B cell (primary cell): ENCODE measurements at regions not wholly inside any gene's neighbourhood (a gene's known extent, or its start where the extent isn't known, plus 50 kb on each side); places are given as distances from the start of the nearest gene placed in this dataset.

ENCODE experiments used
- ATAC-seq: fragments of 200-7000 bp; cut with Tn5 transposase; one replicate; pipeline ENCODE4 v1.10.0; 2021; ENCODE audit warnings: low read depth, mild to moderate bottlenecking, moderate number of reproducible peaks, moderate library complexity
- CTCF ChIA-PET: fragments of 350-600 bp; sonication (Branson Sonifier 250); formaldehyde crosslinking; loops from one replicate; lab custom pipeline; 2021; ENCODE audit warnings: antibody characterized with exemption, inconsistent platforms; lab: Charles Lee
- POLR2A ChIA-PET: fragments of 350-600 bp; sonication (Branson Sonifier 250); formaldehyde crosslinking; loops from one replicate; lab custom pipeline; 2021; ENCODE audit warnings: antibody characterized with exemption; lab: Charles Lee
- DNase-seq: peaks from one replicate; pipeline ENCODE4 v3.0.0; 2013
- H2AFZ ChIP-seq: 2 replicates; pipeline ENCODE4 v1.6.1; 2012; ENCODE audit warnings: mild to moderate bottlenecking, low read depth, low read length; ENCODE audit not compliant: insufficient read depth, poor library complexity, severe bottlenecking
- H3K27ac ChIP-seq, 2 donors: 1 replicate in 1 of 2; 2 replicates in 1 of 2; pipeline ENCODE4 v1.5.1; 2012 to 2013; ENCODE audit warnings: low read length in 2 of 2, mild to moderate bottlenecking in 2 of 2, moderate library complexity in 1 of 2
- H3K27me3 ChIP-seq, 4 experiments: fragments of 200-600 bp in 1 of 4; sonication (generic) in 1 of 4; replicated peaks in 1 of 4; 1 replicate in 2 of 4; 2 replicates in 2 of 4; pipeline versions ENCODE4 v1.6.1 to v1.7.0; 2013 to 2016; ENCODE audit warnings: low read length in 3 of 4, mild to moderate bottlenecking in 2 of 4, mixed read lengths in 1 of 4, moderate library complexity in 1 of 4; ENCODE audit not compliant: insufficient read depth in 4 of 4, control insufficient read depth in 3 of 4; ENCODE audit errors: control extremely low read depth in 1 of 4
- H3K36me3 ChIP-seq, 2 experiments: replicated peaks in 1 of 2; 1 replicate in 1 of 2; 2 replicates in 1 of 2; pipeline versions ENCODE4 v1.6.1 to v1.7.1; 2013; ENCODE audit warnings: low read length in 1 of 2; ENCODE audit not compliant: insufficient read depth in 2 of 2, control insufficient read depth in 1 of 2; ENCODE audit errors: control extremely low read depth in 1 of 2, extremely low read depth in 1 of 2
- H3K4me1 ChIP-seq, 2 donors: fragments of 200-600 bp in 1 of 2; sonication (generic) in 1 of 2; 1 replicate in 1 of 2; 2 replicates in 1 of 2; pipeline versions ENCODE4 v1.5.1 to v1.6.1; 2013 to 2017; ENCODE audit warnings: low read length in 2 of 2; ENCODE audit not compliant: control insufficient read depth in 2 of 2, insufficient read depth in 2 of 2
- H3K4me2 ChIP-seq: replicated peaks from 2 replicates; pipeline ENCODE3; 2012; ENCODE audit warnings: mild to moderate bottlenecking, low read depth, low read length; ENCODE audit not compliant: poor library complexity, severe bottlenecking
- H3K4me3 ChIP-seq, 5 experiments: fragments of 200-600 bp in 1 of 5; sonication (generic) in 1 of 5; 1 replicate in 3 of 5; 2 replicates in 2 of 5; pipeline versions ENCODE4 v1.5.1 to v1.7.0; 2011 to 2016; ENCODE audit warnings: low read length in 4 of 5, mild to moderate bottlenecking in 4 of 5, low read depth in 2 of 5, control low read depth in 1 of 5, moderate library complexity in 1 of 5; ENCODE audit not compliant: insufficient read depth in 1 of 5; ENCODE audit errors: control extremely low read depth in 1 of 5, extremely low read depth in 1 of 5
- H3K79me2 ChIP-seq: fragments of 200-600 bp; sonication (generic); one replicate; pipeline ENCODE4 v1.6.0; 2016; ENCODE audit warnings: low read length; ENCODE audit not compliant: control insufficient read depth, insufficient read depth
- H3K9ac ChIP-seq: fragments of 200-600 bp; sonication (generic); 2 replicates; pipeline ENCODE4 v1.6.1; 2017; ENCODE audit warnings: mild to moderate bottlenecking, low read length, moderate library complexity
- H3K9me3 ChIP-seq, 3 donors: one replicate each; pipeline versions ENCODE4 v1.6.1 to v1.7.1; 2013; ENCODE audit warnings: low read length in 2 of 3; ENCODE audit not compliant: control insufficient read depth in 2 of 3, insufficient read depth in 1 of 3; ENCODE audit errors: control extremely low read depth in 1 of 3
- H4K20me1 ChIP-seq: 2 replicates; pipeline ENCODE4 v1.6.0; 2012; ENCODE audit warnings: mild to moderate bottlenecking, low read length; ENCODE audit not compliant: insufficient read depth, control insufficient read depth, poor library complexity, severe bottlenecking
- H3K27ac Mint-ChIP-seq: one replicate; pipeline ENCODE4 v1.8.0; 2021; ENCODE audit warnings: mixed read lengths
- H3K27me3 Mint-ChIP-seq: one replicate; pipeline ENCODE4 v1.8.0; 2021; ENCODE audit warnings: mixed read lengths
- H3K4me1 Mint-ChIP-seq: one replicate; pipeline ENCODE4 v1.8.0; 2021; ENCODE audit warnings: mixed read lengths
- H3K4me3 Mint-ChIP-seq: one replicate; pipeline ENCODE4 v1.8.0; 2021; ENCODE audit warnings: mixed read lengths
- H3K9me3 Mint-ChIP-seq: one replicate; pipeline ENCODE4 v1.8.0; 2022; ENCODE audit warnings: mixed read lengths; ENCODE audit not compliant: insufficient read depth
- EZH2 ChIP-seq: IDR thresholded peaks from 2 replicates; pipeline ENCODE4 v1.6.1; 2012; ENCODE audit warnings: borderline replicate concordance, low read depth, mild to moderate bottlenecking, moderate library complexity, low read length; ENCODE audit not compliant: insufficient read depth, poor library complexity, severe bottlenecking
- WGBS: methylation state at CpG from one replicate; pipeline ENCODE4 v1.1.5; 2013; ENCODE audit warnings: missing lambda C conversion rate; ENCODE audit not compliant: insufficient coverage; 5-methylcytosine and 5-hydroxymethylcytosine counted together
- intact Hi-C: fragments of 100-400 bp; cut with micrococcal nuclease; formaldehyde crosslinking; loops from one replicate; pipeline ENCODE4 v1.10.0; 2022
- TF ChIP-seq, protein P1 (sequence below): fragments of 200-600 bp; IDR thresholded peaks from one replicate; pipeline ENCODE4 v1.8.0; 2022; ENCODE audit warnings: antibody characterized with exemption, mild to moderate bottlenecking

- no peak overlapping the region for H3K4me3 ChIP-seq
- ChIA-PET POLR2A (interaction anchor here (0.5 kb wide), 1 partner anchor 34 kb away, joined by 3 read pairs; no protein-coding TSS in a partner anchor), CTCF (interaction anchor here (1.1 kb wide), 1 partner anchor 99 kb away, joined by 3 read pairs; no protein-coding TSS in a partner anchor)
- no peak overlapping the region for H3K4me2 ChIP-seq
- H3K79me2 ChIP-seq, result peaks cover 92% of the 10 kb centered on the region
- peak; percentile 6 for ATAC-seq
- WGBS, result 57% methylated on average over 7 of the region's 7 CpGs
- no peak overlapping the region for H3K27ac ChIP-seq
- no peak overlapping the region for H2AFZ ChIP-seq
- Mint-ChIP-seq H3K27me3 (no peaks in the 10 kb centered on the region), H3K4me3 (no peak overlapping the region), H3K4me1 (peaks cover 74% of the 10 kb centered on the region), H3K27ac (no peak overlapping the region), H3K9me3 (no peaks in the 10 kb centered on the region)
- intact Hi-C loops, result loop anchor here (10.0 kb wide), 1 partner anchor 57 kb away; no protein-coding TSS in a partner anchor
- no peaks in the 10 kb centered on the region for H3K9me3 ChIP-seq
- peaks cover 99% of the 10 kb centered on the region for H4K20me1 ChIP-seq
- peaks cover 31 to 64% of the 10 kb centered on the region in 2 donors for H3K4me1 ChIP-seq
- H3K9ac ChIP-seq, result no peak overlapping the region
- TF ChIP-seq, protein P1, sequence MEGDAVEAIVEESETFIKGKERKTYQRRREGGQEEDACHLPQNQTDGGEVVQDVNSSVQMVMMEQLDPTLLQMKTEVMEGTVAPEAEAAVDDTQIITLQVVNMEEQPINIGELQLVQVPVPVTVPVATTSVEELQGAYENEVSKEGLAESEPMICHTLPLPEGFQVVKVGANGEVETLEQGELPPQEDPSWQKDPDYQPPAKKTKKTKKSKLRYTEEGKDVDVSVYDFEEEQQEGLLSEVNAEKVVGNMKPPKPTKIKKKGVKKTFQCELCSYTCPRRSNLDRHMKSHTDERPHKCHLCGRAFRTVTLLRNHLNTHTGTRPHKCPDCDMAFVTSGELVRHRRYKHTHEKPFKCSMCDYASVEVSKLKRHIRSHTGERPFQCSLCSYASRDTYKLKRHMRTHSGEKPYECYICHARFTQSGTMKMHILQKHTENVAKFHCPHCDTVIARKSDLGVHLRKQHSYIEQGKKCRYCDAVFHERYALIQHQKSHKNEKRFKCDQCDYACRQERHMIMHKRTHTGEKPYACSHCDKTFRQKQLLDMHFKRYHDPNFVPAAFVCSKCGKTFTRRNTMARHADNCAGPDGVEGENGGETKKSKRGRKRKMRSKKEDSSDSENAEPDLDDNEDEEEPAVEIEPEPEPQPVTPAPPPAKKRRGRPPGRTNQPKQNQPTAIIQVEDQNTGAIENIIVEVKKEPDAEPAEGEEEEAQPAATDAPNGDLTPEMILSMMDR, result no peak
- TF ChIP-seq EZH2, result no peak
- H3K27me3 ChIP-seq, result no peaks in the 10 kb centered on the region
- no peak for DNase-seq
- peaks cover 0 to 6% of the 10 kb centered on the region in 2 experiments for H3K36me3 ChIP-seq
Measured at GRCh38 chr12:124497658-124498057, 69.8 kb downstream of the NCOR2 start.

GRCh38 chr12:124497039-124497438 is 70.4 kb downstream of the NCOR2 start:
- Histone ChIP-seq H2AFZ (no peak overlapping the region), H3K36me3 (peaks cover 0 to 9% of the 10 kb centered on the region in 2 experiments), H3K9me3 (no peaks in the 10 kb centered on the region), H3K4me1 (peaks cover 33 to 70% of the 10 kb centered on the region in 2 donors), H3K4me3 (no peak overlapping the region), H3K4me2 (no peak overlapping the region), H3K27me3 (no peaks in the 10 kb centered on the region), H3K79me2 (peaks cover 92% of the 10 kb centered on the region), H3K9ac (no peak overlapping the region), H4K20me1 (peaks cover 99% of the 10 kb centered on the region), H3K27ac (no peak overlapping the region)
- H3K27me3 Mint-ChIP-seq, result no peaks in the 10 kb centered on the region
- H3K4me1 Mint-ChIP-seq, result peaks cover 72% of the 10 kb centered on the region
- ATAC-seq (no peak), DNase-seq (no peak)
- H3K4me3 Mint-ChIP-seq, result no peak overlapping the region
- intact Hi-C loops, result loop anchor here (10.0 kb wide), 1 partner anchor 58 kb away; no protein-coding TSS in a partner anchor
- H3K9me3 Mint-ChIP-seq, result no peaks in the 10 kb centered on the region
- ChIA-PET POLR2A (no interaction called here), CTCF (interaction anchor here (1.1 kb wide), 1 partner anchor 98 kb away, joined by 3 read pairs; no protein-coding TSS in a partner anchor)
- TF ChIP-seq EZH2, result no peak
- TF ChIP-seq, protein P1, result no peak
- 90% methylated on average over 13 of the region's 13 CpGs for WGBS
- no peak overlapping the region for H3K27ac Mint-ChIP-seq
